ENCODE measurements at regions not wholly inside any gene's neighbourhood (a gene's known extent, or its start where the extent isn't known, plus 50 kb on each side); places are given as distances from the start of the nearest gene placed in this dataset.

DNA sequence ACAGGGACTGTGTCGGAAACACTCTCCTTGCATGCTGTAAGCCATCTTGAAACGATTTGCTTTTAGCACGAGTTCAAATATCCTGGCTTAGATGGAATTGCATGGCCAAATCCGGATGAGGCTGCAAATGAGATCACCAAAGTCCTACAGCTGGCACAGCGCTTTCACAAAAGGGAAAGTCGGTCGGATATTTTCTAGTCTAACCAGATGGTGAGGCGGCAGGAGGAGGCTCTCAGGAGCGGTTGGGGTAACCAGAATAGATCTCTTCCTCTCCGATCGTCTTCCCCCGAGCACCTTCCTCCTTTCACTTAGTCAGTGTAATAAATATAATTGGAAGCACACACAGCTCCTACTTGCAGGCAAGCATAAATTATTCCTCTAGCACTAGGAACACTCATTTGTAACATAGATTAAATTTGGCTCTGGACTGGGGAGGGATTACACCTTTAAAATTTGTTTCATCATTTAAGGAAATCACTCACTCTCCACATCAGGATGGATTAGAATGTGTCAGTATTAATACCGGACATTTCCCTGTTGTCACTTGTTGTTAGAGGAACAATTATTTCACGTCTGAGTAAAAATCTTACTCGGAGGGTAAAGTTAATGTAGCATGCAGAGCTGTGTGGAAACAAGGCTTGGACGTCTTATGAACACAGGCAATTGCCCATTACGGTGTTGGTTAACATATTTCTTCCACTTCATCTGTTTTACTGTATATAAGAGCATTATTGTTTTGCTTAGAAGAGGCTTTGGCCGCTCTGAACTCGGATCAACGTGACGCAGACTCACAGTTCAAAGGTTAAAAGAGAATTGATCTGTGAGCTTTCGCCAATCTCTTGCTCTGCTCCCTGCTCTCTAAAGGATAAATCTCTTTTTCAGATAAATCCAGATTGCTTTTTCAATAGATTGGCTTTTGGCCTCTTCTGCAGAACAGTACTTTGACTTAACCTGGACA is 857.9 kb downstream of the TYW1 start:
- H3K9ac ChIP-seq (ENCODE audit: low read depth, low read length) = no peak overlapping the region
- H2AFZ ChIP-seq (ENCODE audit: low read depth, low read length) = no peak overlapping the region
- H3K4me3 ChIP-seq (ENCODE audit: low read depth in 1 of 2, low read length in 2 of 2) = no peak overlapping the region
- H3K4me2 ChIP-seq (ENCODE audit: insufficient read depth, low read length) = no peak overlapping the region
- no peak for DNase-seq
- no peaks in the 10 kb centered on the region for H3K27me3 ChIP-seq (ENCODE audit: insufficient read depth, low read length, poor library complexity)
- no peaks in the 10 kb centered on the region for H3K9me3 ChIP-seq (ENCODE audit: insufficient read depth, low read length, severe bottlenecking)
- no peak for TF ChIP-seq EZH2 (IDR thresholded peaks at IDR 0.05; ENCODE audit: borderline replicate concordance, low read depth, low read length, severe bottlenecking)
- TF ChIP-seq CTCF (IDR thresholded peaks at IDR 0.05; ENCODE audit: borderline replicate concordance, extremely low read depth, low read length, poor library complexity, severe bottlenecking) = no peak
- H3K79me2 ChIP-seq (ENCODE audit: insufficient read depth, low read length) = no peaks in the 10 kb centered on the region
- no peak for ATAC-seq (ENCODE audit: insufficient read depth, low read depth)
- no peak overlapping the region for H3K27ac ChIP-seq (ENCODE audit: low read length)
- H4K20me1 ChIP-seq (ENCODE audit: insufficient read depth, low read length) = no peaks in the 10 kb centered on the region
- no peaks in the 10 kb centered on the region for H3K36me3 ChIP-seq (ENCODE audit: insufficient read depth, low read length)
- H3K4me1 ChIP-seq (ENCODE audit: insufficient read depth, low read length) = no peaks in the 10 kb centered on the region

DNA sequence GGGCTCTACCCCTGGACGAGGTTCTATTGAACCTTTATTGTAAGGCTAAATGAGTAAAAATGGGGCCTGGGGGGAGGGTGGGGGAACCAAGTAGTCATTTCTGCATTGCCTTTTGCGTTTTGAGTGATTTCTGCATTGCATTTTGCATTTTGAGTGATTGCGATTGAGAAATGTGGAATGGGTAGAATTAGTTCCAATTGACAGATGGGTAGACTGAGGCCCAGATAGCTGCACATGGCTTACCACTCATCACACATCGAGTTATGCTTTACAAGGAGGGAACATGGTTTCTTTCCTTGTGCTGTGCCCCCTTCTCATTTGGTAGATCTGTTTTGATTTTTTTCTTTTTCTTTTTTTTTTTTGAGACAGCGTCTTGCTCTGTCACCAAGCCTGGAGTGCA is 858.7 kb downstream of the TYW1 start:
- H3K36me3 ChIP-seq (ENCODE audit: insufficient read depth, low read length) = no peaks in the 10 kb centered on the region
- no peak overlapping the region for H3K9ac ChIP-seq (ENCODE audit: low read depth, low read length)
- no peak for DNase-seq
- H4K20me1 ChIP-seq (ENCODE audit: insufficient read depth, low read length) = no peaks in the 10 kb centered on the region
- peaks cover 5% of the 10 kb centered on the region for H3K9me3 ChIP-seq (ENCODE audit: insufficient read depth, low read length, severe bottlenecking)
- ATAC-seq (ENCODE audit: insufficient read depth, low read depth) = no peak
- no peak overlapping the region for H3K4me3 ChIP-seq (ENCODE audit: low read depth in 1 of 2, low read length in 2 of 2)
- H3K79me2 ChIP-seq (ENCODE audit: insufficient read depth, low read length) = no peaks in the 10 kb centered on the region
- no peak for TF ChIP-seq CTCF (IDR thresholded peaks at IDR 0.05; ENCODE audit: borderline replicate concordance, extremely low read depth, low read length, poor library complexity, severe bottlenecking)
- no peak overlapping the region for H3K4me2 ChIP-seq (ENCODE audit: insufficient read depth, low read length)
- no peak overlapping the region for H3K27ac ChIP-seq (ENCODE audit: low read length)
- H3K4me1 ChIP-seq (ENCODE audit: insufficient read depth, low read length) = no peaks in the 10 kb centered on the region
- H2AFZ ChIP-seq (ENCODE audit: low read depth, low read length) = no peak overlapping the region
- no peaks in the 10 kb centered on the region for H3K27me3 ChIP-seq (ENCODE audit: insufficient read depth, low read length, poor library complexity)

DNA sequence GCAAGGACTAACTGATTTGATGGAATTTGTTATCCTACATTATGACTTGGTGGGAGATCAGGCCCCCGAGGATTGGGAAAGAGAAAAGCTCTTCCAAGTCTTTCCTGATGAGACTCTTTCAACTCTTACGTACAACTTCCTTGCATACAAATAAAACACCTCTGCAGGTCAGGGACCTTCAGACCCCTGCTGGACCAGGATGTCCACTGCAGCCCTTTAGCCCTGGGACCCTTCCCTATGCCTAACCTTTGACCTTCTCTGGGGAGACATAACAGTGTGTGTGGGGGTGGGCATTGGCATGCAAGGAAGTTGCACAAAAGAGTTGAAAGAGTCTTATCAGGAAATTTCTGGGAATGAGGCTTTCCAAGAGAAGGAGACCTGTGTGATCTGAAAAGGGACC is 859.4 kb downstream of the TYW1 start:
- H3K36me3 ChIP-seq (ENCODE audit: insufficient read depth, low read length) = no peaks in the 10 kb centered on the region

More for the DNA sequence above, 859.4 kb downstream of the TYW1 start:
- Histone ChIP-seq H3K4me1 (ENCODE audit: insufficient read depth, low read length) (no peaks in the 10 kb centered on the region), H3K9me3 (ENCODE audit: insufficient read depth, low read length, severe bottlenecking) (peaks cover 7% of the 10 kb centered on the region), H3K27me3 (ENCODE audit: insufficient read depth, low read length, poor library complexity) (no peaks in the 10 kb centered on the region), H3K9ac (ENCODE audit: low read depth, low read length) (no peak overlapping the region), H3K4me2 (ENCODE audit: insufficient read depth, low read length) (no peak overlapping the region), H3K27ac (ENCODE audit: low read length) (no peak overlapping the region), H3K4me3 (ENCODE audit: low read depth in 1 of 2, low read length in 2 of 2) (no peak overlapping the region), H2AFZ (ENCODE audit: low read depth, low read length) (no peak overlapping the region), H4K20me1 (ENCODE audit: insufficient read depth, low read length) (no peaks in the 10 kb centered on the region), H3K79me2 (ENCODE audit: insufficient read depth, low read length) (no peaks in the 10 kb centered on the region)
- no peak for TF ChIP-seq CTCF (IDR thresholded peaks at IDR 0.05; ENCODE audit: borderline replicate concordance, extremely low read depth, low read length, poor library complexity, severe bottlenecking)
- no peak for TF ChIP-seq EZH2 (IDR thresholded peaks at IDR 0.05; ENCODE audit: borderline replicate concordance, low read depth, low read length, severe bottlenecking)
- ATAC-seq (ENCODE audit: insufficient read depth, low read depth) (no peak), DNase-seq (no peak)

Data from DND-41 (cell line).